WTC11 (cell line): ENCODE measurements at regions not wholly inside any gene's neighbourhood (a gene's known extent, or its start where the extent isn't known, plus 50 kb on each side); places are given as distances from the start of the nearest gene placed in this dataset.

ENCODE experiments used
- ATAC-seq: fragments of 200-7000 bp; cut with Tn5 transposase; 2 replicates; pipeline ENCODE4 v1.10.0; 2021; ENCODE audit warnings: mild to moderate bottlenecking, moderate library complexity
- CTCF ChIA-PET: fragments of 300-600 bp; sonication (Branson Sonifier 250); formaldehyde crosslinking; loops from one replicate; lab custom pipeline; 2021; ENCODE audit warnings: antibody characterized with exemption; lab: Charles Lee
- POLR2A ChIA-PET: fragments of 350-600 bp; sonication (Branson Sonifier 250); formaldehyde crosslinking; loops from one replicate; lab custom pipeline; 2021; ENCODE audit warnings: antibody characterized with exemption; lab: Charles Lee
- DNase-seq: peaks from one replicate; pipeline ENCODE4 v3.0.0; 2021; ENCODE audit warnings: low spot score
- H3K27ac Mint-ChIP-seq: 2 replicates; pipeline ENCODE4 v1.8.0; 2021; ENCODE audit warnings: mixed read lengths
- H3K27me3 Mint-ChIP-seq: 2 replicates; pipeline ENCODE4 v1.8.0; 2021; ENCODE audit warnings: low read depth, mild to moderate bottlenecking, moderate library complexity, mixed read lengths
- H3K36me3 Mint-ChIP-seq: 2 replicates; pipeline ENCODE4 v1.8.0; 2021; ENCODE audit warnings: mixed read lengths
- H3K4me1 Mint-ChIP-seq: 2 replicates; pipeline ENCODE4 v1.8.0; 2022; ENCODE audit warnings: mixed read lengths
- H3K4me3 Mint-ChIP-seq: 2 replicates; pipeline ENCODE4 v1.8.0; 2021; ENCODE audit warnings: mild to moderate bottlenecking, moderate library complexity, mixed read lengths
- H3K9me3 Mint-ChIP-seq: 2 replicates; pipeline ENCODE4 v1.8.0; 2021; ENCODE audit warnings: mixed read lengths
- AFF4 ChIP-seq: sonication (generic); formaldehyde crosslinking; IDR thresholded peaks from 2 replicates; pipeline ENCODE4 v1.8.1; 2023; ENCODE audit warnings: mild to moderate bottlenecking, missing genetic modification reagents, borderline replicate concordance
- ARID4B ChIP-seq: sonication (generic); formaldehyde crosslinking; IDR thresholded peaks from 2 replicates; pipeline ENCODE4 v1.8.0; 2023; ENCODE audit warnings: missing genetic modification reagents, mild to moderate bottlenecking, borderline replicate concordance
- CDX4 ChIP-seq: fragments of 250-450 bp; sonication (Bioruptor Pico); IDR thresholded peaks from 2 replicates; pipeline ENCODE4 v1.9.0; 2021; ENCODE audit warnings: moderate library complexity, mild to moderate bottlenecking, inconsistent platforms, borderline replicate concordance
- E2F4 ChIP-seq: sonication (generic); formaldehyde crosslinking; IDR thresholded peaks from 2 replicates; pipeline ENCODE4 v1.8.1; 2022; ENCODE audit warnings: low read depth, mild to moderate bottlenecking, moderate library complexity, missing genetic modification reagents, borderline replicate concordance
- ELF4 ChIP-seq: sonication (generic); formaldehyde crosslinking; IDR thresholded peaks from 2 replicates; pipeline ENCODE4 v1.8.1; 2022; ENCODE audit warnings: low read depth, mild to moderate bottlenecking, moderate library complexity, missing genetic modification reagents
- FOXJ3 ChIP-seq: sonication (generic); formaldehyde crosslinking; IDR thresholded peaks from 2 replicates; pipeline ENCODE4 v1.9.0; 2021; ENCODE audit warnings: missing genetic modification reagents, mild to moderate bottlenecking, borderline replicate concordance
- MYBL2 ChIP-seq: sonication (generic); formaldehyde crosslinking; IDR thresholded peaks from 2 replicates; pipeline ENCODE4 v1.8.1; 2023; ENCODE audit warnings: mild to moderate bottlenecking, moderate library complexity, missing genetic modification reagents
- NR1H2 ChIP-seq: sonication (generic); formaldehyde crosslinking; IDR thresholded peaks from 2 replicates; pipeline ENCODE4 v1.9.0; 2021; ENCODE audit warnings: mild to moderate bottlenecking, moderate library complexity, missing genetic modification reagents
- PREB ChIP-seq: sonication (generic); formaldehyde crosslinking; IDR thresholded peaks from 2 replicates; pipeline ENCODE4 v1.8.1; 2022; ENCODE audit warnings: mild to moderate bottlenecking, missing genetic modification reagents, moderate library complexity, borderline replicate concordance
- TEAD1 ChIP-seq: sonication (generic); formaldehyde crosslinking; IDR thresholded peaks from 2 replicates; pipeline ENCODE4 v1.8.0; 2022; ENCODE audit warnings: mild to moderate bottlenecking, missing genetic modification reagents
- USF2 ChIP-seq: sonication (generic); formaldehyde crosslinking; IDR thresholded peaks from 2 replicates; pipeline ENCODE4 v1.8.1; 2023; ENCODE audit warnings: mild to moderate bottlenecking, missing genetic modification reagents, moderate library complexity
- ZMAT4 ChIP-seq: fragments of 250-450 bp; sonication (Bioruptor Pico); IDR thresholded peaks from 2 replicates; pipeline ENCODE4 v1.9.0; 2021; ENCODE audit warnings: mild to moderate bottlenecking
- ZNF281 ChIP-seq: sonication (generic); formaldehyde crosslinking; IDR thresholded peaks from 2 replicates; pipeline ENCODE4 v1.8.0; 2023; ENCODE audit warnings: mild to moderate bottlenecking, missing genetic modification reagents
- ZNF396 ChIP-seq: fragments of 250-450 bp; sonication (Bioruptor Pico); IDR thresholded peaks from 2 replicates; pipeline ENCODE4 v1.8.0; 2021; ENCODE audit warnings: mild to moderate bottlenecking, moderate library complexity, borderline replicate concordance
- ZNF671 ChIP-seq: fragments of 250-450 bp; sonication (Bioruptor Pico); IDR thresholded peaks from 2 replicates; pipeline ENCODE4 v1.8.0; 2021; ENCODE audit warnings: mild to moderate bottlenecking

- Mint-ChIP-seq H3K27ac (no peak overlapping the region), H3K9me3 (peaks cover under 1% of the 10 kb centered on the region; the same call in 1 of the 2 replicates)
- CTCF ChIA-PET, result no interaction called here
Measured at GRCh38 chr9:85334228-85334627, 407.5 kb downstream of the AGTPBP1 start.

GRCh38 chr9:85332487-85332886 is 409.3 kb downstream of the AGTPBP1 start:
- Mint-ChIP-seq H3K9me3 (no peaks in the 10 kb centered on the region), H3K4me3 (no peak overlapping the region), H3K27me3 (no peaks in the 10 kb centered on the region), H3K36me3 (no peaks in the 10 kb centered on the region), H3K27ac (no peak overlapping the region), H3K4me1 (no peaks in the 10 kb centered on the region)
- peak; percentile 100 for ATAC-seq
- ChIA-PET POLR2A (no interaction called here), CTCF (interaction anchor here (0.6 to 3.3 kb wide), 29 partner anchors 9 to 1397 kb away, joined by 3 to 49 read pairs (median 3); no protein-coding TSS in a partner anchor)
- TF ChIP-seq TEAD1 (CRISPR knock-in tag) (no peak), ELF4 (CRISPR knock-in tag) (no peak), ARID4B (CRISPR knock-in tag) (no peak), E2F4 (CRISPR knock-in tag) (no peak), ZNF671 (CRISPR knock-in tag) (no peak)
- DNase-seq, result peak; percentile 41

More at GRCh38 chr9:85334228-85334627, 407.5 kb downstream of the AGTPBP1 start:
- Mint-ChIP-seq H3K36me3 (no peaks in the 10 kb centered on the region), H3K4me3 (no peak overlapping the region), H3K27me3 (no peaks in the 10 kb centered on the region), H3K4me1 (no peaks in the 10 kb centered on the region)
- no peak for DNase-seq
- TF ChIP-seq MYBL2 (CRISPR knock-in tag) (no peak), NR1H2 (CRISPR knock-in tag) (no peak)
- ATAC-seq, result no peak
- POLR2A ChIA-PET, result no interaction called here

GRCh38 chr9:85331626-85332025 is 410.1 kb downstream of the AGTPBP1 start:
- no peaks in the 10 kb centered on the region for H3K36me3 Mint-ChIP-seq
- H3K4me1 Mint-ChIP-seq, result no peaks in the 10 kb centered on the region
- no peak overlapping the region for H3K4me3 Mint-ChIP-seq
- H3K9me3 Mint-ChIP-seq, result no peaks in the 10 kb centered on the region
- ChIA-PET CTCF (interaction anchor here (1.3 to 3.3 kb wide), 4 partner anchors 12 to 279 kb away, joined by 7 to 49 read pairs (median 12); no protein-coding TSS in a partner anchor), POLR2A (no interaction called here)
- no peak for ATAC-seq
- no peak overlapping the region for H3K27ac Mint-ChIP-seq
- DNase-seq, result no peak
- no peaks in the 10 kb centered on the region for H3K27me3 Mint-ChIP-seq
- no peak for TF ChIP-seq ZNF281 (CRISPR knock-in tag)
- TF ChIP-seq AFF4 (CRISPR knock-in tag), result no peak
- TF ChIP-seq USF2 (CRISPR knock-in tag), result no peak
- TF ChIP-seq ZNF396 (CRISPR knock-in tag), result no peak
- no peak for TF ChIP-seq ZMAT4 (CRISPR knock-in tag)
- no peak for TF ChIP-seq FOXJ3 (CRISPR knock-in tag)
- TF ChIP-seq CDX4 (CRISPR knock-in tag), result no peak
- TF ChIP-seq PREB (CRISPR knock-in tag), result no peak
- no peak for TF ChIP-seq MYBL2 (CRISPR knock-in tag)
